Raji (cell line): ENCODE measurements at regions not wholly inside any gene's neighbourhood (a gene's known extent, or its start where the extent isn't known, plus 50 kb on each side); places are given as distances from the start of the nearest gene placed in this dataset.

ENCODE experiments used
- POLR2A ChIP-seq: IDR thresholded peaks from 2 replicates; pipeline ENCODE4 v1.6.1; 2011; ENCODE audit warnings: low read depth, low read length, control low read depth; ENCODE audit not compliant: insufficient read depth

DNA sequence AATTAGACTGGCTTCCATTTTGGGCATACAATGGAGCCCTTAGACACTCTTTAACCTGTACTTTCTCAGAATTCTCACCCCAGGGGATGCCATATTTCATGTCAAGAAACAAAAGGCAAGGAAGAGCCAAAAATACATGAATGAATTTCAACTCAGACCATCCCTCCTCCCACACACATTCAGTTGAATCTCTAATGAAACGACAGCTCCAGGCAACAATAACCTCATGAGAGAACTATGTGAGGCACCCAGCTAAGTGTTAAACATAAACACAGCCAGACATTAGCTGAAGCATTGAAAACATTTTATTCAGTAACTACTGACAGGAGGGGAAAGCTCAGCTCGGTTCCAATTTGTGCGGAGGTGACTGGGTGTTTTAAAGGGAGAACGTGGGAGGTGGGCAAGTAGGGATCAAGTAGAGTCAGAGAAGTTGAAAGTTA, 1359.1 kb upstream of the CDH9 start:
- no peak for TF ChIP-seq POLR2A

DNA sequence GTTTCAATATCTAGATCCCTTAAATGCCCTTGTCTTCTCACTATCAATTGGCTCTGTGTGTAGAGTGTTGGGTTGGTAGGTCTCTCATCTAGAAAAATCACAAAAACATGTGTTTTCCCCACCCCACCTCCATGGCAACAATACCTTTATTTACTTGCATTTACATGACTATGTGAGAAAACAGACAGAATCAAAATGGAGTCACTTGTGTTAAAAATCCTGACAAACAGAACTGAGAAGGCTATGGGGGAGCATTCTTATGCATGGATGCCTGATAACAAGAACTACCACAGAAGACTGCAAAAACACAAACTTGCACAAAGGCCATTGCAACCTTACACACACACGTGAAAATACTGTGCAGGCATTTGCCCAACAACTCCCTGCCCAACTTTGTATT, 1352.9 kb upstream of the CDH9 start:
- TF ChIP-seq POLR2A = no peak

DNA sequence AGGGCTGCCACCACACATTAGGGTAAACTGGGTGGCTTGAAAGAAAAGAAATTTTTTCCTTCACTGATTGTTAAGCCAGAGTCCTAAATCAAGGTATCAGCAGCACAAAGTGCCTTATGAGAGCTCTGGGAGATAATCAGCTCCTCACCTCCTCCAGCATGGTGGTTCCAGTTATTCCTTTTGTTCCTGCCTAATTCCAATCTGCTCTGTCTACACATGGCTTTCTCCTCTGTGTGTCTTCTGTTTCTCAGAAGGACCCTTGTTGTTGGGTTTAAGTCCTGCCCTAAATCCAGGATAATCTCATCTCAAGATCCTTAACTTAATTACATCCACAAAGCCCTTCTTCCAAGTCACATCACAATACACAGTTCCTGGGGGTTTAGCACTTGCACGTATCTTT, 1352.0 kb upstream of the CDH9 start:
- no peak for TF ChIP-seq POLR2A

DNA sequence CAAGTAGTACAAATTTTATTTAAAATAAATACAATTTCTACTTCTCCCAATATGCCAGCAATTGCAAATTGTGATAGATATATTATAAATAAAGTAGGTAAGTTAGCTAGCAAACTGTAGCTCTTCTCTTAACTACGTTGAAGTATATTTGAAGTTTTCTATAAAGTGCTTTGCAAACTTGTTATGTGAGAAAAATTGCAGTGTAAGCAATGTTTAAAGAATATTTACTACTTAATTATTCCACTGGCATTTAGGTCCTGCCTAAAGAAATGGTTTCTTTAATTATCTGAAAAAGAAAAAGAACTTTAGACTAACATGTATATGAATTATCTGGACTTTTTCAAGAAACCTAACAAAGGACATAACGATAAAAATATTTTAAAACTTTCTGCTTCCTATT, 1350.0 kb upstream of the CDH9 start:
- no peak for TF ChIP-seq POLR2A

DNA sequence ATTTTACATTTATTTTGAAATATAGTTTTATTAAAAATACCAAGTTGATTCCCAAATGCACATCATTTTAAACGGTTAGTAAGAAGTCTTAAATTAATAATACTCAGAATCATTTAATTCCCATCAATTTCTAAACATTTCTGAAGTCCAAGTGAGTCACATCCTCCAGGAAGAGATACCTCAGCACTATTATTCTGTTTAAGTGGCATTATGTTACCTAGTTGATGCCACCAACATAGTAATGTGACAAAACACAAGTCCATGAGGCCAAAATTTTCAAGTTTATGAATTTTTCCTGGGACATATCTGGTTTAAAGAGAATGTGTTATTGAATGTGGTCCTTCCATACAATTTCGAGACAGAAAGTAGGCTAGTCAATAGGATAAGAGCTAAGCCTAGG, 1348.3 kb upstream of the CDH9 start:
- no peak for TF ChIP-seq POLR2A

DNA sequence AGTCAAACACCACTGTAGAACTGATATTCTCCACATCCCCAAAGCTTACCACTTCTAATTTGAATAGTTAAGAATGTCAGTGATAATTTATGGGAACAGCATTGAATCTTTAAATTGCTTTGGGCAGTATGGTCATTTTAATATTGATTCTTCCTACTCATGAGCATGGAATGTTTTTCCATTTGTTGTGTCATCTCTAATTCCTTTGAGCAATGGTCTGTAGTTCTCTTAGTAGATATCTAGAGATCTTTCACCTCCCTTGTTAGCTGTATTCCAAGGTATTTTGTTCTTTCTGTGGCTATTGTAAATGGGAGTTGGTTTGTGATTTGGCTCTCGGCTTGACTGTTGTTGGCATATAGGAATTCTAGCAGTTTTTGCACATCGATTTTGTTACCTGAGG, 1341.8 kb upstream of the CDH9 start:
- no peak for TF ChIP-seq POLR2A

DNA sequence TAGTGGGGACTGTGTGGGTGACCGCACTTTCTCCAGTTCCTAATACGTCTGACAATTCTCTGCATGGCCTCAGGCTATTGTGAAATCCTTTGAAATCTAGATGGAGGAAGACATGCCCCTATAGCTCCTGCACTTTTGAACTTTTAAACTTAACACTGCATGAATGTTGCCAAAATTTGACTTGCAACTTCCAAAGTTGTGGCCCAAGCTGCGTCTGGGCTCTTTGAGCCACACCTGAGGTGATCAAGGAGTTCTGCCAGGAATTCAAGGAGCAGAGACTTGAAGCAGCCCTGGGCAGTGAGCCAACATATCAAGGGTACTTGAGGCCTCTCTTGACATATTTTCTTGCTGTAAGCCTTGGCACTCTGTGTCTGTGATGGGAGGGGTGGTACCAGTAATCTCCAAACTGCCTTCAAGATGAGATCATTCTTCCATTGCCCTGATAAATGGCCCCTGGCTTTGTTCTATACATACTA, 1336.1 kb upstream of the CDH9 start:
- no peak for TF ChIP-seq POLR2A

DNA sequence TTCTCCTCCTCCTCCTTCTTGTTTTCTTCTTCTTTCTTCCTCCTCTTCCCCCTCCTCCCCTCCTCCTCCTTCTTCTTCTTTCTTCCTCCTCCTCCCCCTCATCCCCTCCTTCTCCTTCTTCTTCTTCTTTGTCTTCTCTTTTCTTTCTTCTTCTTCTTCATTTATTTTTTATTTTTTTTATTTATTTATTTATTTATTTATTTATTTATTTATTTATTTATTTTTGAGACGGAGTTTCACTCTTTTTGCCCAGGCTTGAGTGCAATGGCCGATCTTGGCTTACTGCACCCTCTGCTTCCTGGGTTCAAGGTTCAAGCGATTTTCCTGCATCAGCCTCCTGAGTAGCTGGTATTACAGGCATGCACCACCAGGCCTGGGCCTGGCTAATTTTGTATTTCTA, 1332.5 kb upstream of the CDH9 start:
- no peak for TF ChIP-seq POLR2A

DNA sequence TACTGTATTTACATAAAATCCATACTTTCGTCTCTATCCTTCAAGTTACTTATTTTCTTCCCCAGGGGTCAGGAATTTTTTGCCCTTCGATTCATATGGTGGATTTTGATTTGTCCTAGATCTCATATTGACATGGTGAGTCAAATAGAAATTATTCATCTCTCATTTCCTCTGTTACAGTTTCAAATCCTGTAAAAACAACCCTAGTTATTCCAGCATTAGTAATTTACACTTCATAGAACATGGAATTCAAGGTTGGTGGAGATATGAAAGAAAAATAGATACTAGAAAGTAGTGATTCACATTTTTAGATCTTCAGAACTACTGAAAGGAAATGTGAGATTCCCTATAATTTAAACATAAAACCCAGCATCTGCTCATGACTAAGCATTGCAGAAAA, 1331.0 kb upstream of the CDH9 start:
- TF ChIP-seq POLR2A = no peak

DNA sequence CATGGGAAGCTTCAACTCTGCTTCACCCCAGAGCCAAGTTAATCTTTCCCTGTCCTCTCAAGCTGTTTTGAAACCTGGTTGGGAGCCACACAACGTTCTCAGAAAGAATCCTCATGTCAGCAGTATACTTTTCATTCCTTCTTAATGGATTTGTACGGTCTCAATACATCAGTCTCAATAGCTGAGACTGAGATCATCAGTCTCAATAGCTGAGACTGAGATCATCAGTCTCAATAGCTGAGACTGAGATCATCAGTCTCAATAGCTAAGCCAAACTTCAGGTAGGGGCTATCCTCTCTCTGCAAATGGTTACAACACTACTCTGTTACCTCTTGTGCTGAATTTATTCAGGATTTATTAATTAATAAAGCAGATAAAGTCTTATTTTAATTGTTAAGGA, 1317.4 kb upstream of the CDH9 start:
- no peak for TF ChIP-seq POLR2A

DNA sequence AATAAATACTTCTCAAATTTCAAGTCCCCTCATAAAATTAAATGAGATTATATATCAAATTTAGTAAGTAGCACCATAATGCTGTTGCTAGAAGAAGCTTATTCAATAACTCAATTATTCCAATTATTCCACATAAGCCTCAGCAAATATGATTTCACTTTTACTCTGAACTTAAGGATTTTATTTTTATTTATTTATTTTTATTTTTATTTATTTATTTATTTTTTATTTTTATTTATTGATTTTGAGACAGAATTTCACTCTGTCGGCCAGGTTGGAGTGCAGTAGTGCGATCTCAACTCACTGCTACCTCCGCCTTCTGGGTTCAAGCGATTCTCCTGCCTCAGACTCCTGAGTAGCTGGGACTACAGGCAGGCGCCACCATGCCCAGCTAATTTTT, 1308.3 kb upstream of the CDH9 start:
- TF ChIP-seq POLR2A = no peak

DNA sequence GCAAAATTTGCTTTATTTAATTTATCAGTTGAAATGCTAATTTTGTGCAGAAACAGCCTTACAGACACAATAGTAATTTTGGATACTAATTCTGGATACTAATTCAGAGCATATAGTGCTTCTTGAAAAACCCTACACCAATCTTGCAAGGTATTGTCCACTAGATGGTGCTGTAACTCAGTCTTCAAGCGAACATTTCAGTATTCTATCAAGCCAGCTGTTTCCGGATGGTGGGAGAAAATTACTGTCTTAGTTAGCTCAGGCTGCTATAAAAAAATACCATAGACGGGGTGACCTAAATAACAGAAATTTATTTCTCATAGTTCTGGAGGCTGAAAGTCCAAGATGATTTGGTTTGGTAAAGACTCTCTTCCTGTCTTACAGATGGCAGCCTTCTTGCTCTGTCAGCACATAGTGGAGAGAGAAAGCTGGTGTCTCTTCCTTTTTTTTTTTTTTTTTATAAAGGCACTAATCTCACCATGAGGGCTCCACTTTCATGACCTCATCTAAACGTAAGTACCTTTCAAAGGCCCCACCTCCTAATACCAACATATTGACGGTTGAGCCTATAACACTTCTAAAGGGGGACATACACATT, 1306.5 kb upstream of the CDH9 start:
- TF ChIP-seq POLR2A = no peak

DNA sequence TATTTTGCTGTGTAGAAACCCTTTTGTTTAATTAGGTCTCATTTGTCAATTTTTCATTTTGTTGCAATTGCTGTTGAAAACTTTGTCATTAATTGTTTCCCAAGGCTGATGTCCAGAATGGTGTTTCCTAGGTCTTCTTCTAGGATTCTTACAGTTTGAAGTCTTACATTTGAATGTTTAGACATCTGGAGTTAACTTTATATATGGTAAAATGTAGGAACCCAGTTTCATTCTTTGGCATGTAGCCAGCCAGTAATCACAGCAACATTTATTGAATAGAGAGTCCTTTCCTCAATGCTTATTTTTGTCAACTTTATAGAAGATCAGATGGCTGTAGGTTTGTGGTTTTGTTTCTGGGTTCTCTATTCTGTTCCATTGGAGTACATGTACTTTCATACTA, 1290.8 kb upstream of the CDH9 start:
- no peak for TF ChIP-seq POLR2A

DNA sequence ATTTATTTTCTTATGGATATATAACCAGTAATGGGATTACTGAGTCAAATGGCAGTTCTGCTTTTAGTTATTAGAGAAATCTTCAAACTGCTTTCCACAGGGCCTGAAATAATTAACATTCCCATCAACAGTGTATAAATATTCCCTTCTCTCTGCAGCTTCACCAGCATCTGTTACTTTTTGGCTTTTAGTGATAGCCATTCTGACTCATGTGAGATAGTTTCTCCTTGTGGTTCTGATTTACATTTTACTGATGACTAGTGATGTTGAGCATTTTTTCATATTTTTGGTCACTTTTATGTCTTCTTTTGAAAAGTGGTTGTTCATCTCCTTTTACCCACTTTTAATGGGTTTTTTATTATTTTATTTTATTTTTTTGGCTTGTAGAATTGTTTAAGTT, 1290.3 kb upstream of the CDH9 start:
- no peak for TF ChIP-seq POLR2A

DNA sequence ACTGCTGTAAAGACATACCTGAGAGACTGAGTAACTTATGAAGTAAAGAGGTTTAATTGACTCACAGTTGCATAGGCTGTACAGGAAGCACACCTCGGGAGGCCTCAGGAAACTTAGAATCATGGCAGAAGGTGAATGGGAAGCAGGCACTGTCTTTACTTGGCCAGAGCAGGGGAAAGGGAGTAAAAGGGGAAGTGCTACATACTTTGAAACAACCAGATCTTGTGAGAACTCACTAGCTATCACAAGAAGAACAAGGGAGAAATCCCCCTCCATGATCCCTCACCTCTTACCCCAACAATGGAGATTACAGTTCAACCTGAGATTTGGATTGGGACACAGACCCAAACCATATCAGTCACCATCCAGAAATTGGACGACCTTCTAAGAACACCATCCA, 1285.8 kb upstream of the CDH9 start:
- TF ChIP-seq POLR2A = no peak

DNA sequence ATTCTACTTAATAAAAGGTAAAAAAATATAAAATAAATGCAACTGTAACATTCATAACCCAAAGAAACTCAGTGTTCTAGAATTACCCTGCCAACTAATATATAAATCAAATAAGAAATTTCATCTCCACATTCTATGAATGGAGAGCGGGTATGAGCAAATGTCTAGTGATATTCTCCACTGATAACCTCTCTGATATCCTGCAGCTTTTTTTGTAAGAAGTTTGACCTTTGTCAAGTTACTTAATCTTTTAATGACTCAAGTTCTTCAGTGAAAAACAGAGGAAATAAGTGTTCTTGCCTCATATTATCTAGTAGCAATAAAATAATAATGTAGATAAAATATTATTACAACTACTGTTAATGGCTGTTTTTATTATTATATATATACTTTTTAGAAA, 1275.6 kb upstream of the CDH9 start:
- no peak for TF ChIP-seq POLR2A

DNA sequence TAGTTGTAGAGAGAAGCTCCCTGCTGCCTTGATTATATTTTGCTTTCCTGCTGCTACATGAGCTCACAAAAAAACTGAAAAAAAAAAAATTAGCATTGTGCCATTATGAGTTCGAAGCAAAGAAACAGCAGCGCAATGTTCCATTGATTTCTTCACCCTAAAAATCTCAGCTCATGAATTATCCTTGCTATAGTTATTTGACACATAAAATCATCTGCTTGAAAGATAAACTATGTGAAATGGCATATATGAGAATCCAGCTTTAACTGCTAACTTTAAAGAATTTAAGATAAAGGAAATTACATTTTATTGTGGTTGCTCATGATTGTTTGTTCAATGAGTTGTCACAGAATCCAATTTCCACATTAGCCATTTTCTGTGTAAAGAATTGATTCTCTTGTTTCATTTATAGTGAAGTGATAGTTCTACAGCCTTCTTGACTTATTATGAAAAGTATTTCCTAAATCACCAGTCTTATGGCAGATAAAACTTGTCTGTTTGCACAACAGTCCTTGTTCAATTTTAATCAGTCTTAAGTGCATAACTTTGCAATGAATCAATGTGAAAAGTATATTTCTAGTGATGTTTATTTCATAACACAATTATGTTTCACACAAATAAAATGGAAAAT, 1275.0 kb upstream of the CDH9 start:
- TF ChIP-seq POLR2A = no peak
